ENCODE measurements at regions not wholly inside any gene's neighbourhood (a gene's known extent, or its start where the extent isn't known, plus 50 kb on each side); places are given as distances from the start of the nearest gene placed in this dataset.

DNA sequence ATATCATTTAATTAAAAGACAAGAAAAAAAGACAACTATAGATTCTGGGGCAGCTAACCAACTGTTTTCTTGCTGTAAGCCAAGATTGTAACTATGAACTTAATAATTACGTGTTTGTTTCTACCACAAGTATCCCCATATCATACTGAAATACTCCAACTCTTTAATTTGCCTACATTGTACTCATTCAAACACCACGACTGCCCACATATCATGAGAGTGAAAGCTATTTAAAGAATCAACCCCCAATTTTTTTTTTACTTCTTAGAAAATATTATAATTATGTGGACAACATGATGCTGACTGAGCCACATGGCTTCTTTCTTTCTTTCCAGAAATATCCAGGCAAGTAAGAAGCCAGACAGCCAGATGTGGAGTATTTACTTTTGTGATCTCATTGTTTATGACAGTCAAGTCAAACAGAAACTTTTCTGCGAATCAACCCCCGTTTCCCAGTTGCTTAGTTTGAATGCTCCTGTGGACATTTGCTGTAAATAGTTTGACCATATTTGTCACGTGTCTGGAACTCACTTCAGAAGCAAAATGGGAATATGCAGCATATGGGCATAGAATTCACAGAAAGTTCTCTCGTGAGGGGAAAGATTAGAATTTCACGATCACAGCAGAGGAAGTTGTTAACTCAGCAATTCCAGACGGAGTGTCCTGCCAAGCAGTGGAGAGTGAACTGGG, 126.8 kb upstream of the PSMD7 start:
- FAIRE-seq, result no peak

DNA sequence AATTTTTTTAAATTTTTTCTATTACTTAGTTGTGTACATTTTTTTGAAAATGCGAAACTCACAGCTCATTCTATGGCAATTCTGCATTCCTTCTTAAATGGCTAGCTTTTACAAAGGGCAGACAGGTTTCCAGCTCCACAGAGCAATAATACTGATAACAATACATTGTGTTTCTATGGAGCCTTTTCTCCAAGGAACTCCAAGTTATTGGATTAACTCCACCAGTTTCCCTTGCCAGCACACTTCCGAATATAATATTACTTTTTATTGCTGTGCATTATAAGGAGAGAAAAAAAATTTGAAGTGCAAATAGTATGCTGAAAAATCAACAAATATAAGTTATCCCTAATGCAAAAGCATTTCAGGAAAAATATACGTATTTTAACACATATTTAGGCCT, 127.5 kb upstream of the PSMD7 start:
- no peak for FAIRE-seq

DNA sequence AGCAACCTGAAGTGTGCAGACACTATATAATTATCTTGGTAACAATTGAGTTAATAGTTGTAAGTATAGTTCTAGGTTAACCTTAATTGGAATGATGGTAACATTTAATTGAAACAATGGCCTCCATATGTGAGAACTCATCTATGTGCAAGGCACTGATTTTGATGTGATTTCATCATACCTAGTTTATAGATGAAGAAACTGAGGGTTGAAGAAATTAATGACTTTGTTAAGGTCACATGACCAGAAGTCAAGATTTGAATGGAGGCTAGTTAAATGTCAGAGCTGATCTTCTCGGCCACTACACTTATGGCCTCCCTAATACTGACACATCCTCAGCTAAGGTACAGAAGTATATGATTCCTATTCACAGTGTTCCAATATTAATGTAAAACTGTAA, 128.2 kb upstream of the PSMD7 start:
- no peak for FAIRE-seq

DNA sequence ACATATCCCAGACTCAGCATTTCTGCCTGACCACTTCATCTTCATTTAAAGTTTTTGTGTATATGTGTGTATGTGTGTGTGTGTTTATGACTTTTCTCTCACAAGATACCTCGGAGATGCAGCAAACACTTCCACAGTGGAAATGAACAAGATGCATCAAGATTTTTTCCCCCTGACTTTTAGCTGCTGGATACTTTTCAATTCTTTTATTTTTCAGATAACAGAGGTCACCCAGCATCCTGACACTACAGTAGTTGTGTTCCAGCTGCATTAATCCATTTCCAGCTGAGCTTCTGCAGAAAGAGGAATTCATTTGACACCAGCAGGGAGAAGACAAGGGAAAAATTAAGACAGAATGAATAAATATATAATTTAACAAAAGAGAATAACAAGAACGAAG, 130.2 kb upstream of the PSMD7 start:
- FAIRE-seq, result no peak

DNA sequence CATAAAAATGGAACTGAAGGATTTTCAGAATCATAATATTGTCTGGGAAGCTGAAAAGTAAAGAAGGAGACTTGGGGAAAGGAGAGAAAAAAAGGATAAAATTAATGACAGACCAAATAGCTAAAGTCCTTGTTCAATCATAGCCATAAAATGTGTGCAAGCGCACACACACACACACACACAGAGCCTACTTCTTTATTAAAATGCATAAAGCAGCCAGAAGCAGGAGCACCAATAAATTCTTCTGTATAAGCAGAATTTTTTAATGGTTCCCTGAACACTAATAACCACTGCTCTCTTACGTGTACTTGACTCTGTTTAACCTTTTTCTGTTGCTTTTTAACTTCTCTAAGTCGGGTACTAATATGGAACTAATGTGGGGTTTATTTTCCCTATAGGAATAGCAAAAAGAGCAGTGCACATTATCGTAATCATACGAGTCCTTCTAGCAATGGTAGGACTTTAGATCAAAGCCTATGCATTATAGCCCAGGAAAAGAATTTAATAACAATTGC, 131.0 kb upstream of the PSMD7 start:
- no peak for FAIRE-seq

DNA sequence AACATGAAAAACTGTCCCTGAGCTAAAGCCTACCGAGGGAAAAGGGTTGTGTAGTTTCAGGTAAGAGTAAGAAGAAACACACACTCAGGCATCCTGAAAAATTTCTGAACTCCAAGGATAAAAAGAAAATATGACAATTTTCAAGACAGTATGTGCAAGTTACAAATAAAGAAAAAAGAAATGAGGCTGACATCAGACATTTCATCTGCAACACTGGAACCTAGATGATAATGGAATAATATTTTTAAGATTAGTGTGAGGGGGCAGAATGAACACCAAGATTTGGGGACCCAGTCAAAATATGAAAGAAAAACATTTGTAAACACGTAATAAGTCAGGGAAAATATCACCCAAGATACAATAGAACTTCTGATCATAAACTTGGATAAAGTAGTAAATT, 135.9 kb upstream of the PSMD7 start:
- no peak for FAIRE-seq

DNA sequence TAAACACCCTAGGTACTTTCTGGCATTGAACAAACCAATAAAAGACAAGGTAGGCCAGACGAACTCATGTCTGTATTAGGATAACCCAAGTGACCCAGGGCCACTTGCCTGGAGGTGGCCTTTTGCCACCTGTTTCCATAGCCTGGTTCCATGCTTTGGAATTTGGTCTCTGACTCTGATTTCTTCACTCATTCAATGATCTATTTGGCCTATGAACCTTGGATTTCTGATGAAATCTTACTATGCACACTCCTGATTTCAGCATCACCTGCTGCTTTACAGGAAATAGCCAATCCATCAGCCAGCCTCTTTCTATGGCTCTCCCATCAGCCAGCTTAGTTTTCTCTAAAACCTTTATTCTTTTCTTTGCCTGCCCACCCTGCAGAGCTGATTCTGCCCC, 142.8 kb upstream of the PSMD7 start:
- FAIRE-seq, result no peak

DNA sequence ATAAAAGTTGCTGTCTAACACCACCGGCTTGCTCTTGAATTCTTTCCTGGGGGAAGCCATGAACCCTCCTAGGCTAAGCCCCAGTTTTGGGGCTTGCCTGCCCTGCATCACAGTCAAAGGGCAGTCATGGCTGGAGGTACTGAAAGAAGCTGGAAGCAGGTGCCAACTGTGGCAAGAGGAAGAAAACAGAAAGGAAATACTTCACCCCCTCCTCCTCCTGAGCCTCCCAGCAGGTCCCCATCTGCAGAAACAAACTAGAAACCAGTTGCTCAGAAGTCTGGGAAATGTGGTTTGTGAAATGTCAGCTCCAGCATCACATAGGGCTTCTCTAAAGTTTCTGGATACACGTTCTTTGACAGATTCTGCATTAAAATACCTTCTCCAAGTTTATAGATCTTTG, 150.0 kb upstream of the PSMD7 start:
- FAIRE-seq, result no peak

DNA sequence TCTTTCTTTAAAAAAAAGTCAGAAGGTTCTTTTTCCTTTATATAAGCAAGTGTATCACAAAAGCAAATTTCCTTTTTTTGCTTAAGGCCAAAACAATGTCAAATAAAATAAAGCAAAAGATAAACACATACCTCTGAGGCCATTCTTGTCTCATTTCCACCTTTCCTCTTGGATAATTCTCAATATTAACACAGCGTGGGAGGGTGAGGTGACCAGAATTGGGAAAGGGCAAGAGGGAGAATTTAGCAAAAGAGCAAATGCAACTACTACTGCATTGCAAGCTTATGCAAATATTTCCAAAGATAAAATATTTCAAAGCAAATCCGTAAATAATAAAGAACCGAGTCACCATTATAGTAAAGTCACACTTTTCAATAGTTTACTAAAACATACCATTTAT, 153.4 kb upstream of the PSMD7 start:
- no peak for FAIRE-seq

DNA sequence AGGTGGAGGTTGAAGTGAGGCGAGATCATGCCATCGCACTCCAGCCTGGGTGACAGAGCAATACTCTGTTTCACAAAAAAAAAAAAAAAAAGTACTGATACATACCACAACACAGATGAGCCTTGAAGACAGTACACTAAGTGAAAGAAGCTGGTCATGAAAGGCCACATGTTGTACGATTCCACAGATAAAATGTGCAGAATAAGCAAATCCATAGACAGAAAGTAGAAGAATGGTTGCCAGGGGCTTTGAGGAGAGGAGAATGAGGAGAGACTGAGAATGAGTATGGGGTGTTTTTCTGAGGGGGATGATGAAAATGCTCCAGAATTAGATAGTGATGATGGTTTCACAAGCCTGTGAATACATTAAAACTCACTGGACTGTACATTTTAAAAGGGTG, 155.6 kb upstream of the PSMD7 start:
- FAIRE-seq, result no peak

DNA sequence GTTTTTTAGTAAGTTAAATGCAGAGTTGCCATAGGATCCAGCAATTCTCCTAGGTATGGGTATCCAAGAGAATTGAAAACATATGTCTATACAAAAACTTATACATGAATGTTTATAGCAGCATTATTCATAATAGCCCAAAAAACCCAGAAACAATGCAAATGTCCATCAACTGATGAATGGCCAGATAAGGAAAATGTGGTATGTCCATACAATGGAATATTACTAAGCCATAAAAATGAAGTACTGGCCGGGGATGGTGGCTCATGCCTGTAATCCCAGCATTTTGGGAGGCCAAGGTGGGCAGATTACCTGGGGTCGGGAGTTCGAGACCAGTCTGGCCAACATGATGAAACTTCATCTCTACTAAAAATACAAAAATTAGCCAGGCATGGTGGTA, 156.1 kb upstream of the PSMD7 start:
- no peak for FAIRE-seq

DNA sequence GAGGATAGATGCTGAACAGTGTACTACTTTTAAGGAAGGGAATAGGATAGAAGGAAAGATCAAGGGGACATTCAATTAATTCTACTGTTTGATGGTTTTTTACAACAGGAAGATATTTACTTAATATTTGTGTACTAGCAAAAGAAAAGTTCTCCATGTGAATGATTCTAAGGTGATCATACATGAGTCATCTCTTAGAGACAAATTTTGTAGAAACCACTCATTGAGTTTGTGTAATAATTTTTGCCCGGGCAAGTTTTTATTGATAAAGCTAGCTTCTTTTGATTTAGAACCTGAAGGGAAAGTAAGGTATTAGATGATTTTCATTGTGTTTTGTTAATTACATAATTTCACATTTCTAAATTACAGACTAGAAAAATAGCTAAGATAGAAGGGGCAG, 172.8 kb upstream of the PSMD7 start:
- FAIRE-seq, result no peak

DNA sequence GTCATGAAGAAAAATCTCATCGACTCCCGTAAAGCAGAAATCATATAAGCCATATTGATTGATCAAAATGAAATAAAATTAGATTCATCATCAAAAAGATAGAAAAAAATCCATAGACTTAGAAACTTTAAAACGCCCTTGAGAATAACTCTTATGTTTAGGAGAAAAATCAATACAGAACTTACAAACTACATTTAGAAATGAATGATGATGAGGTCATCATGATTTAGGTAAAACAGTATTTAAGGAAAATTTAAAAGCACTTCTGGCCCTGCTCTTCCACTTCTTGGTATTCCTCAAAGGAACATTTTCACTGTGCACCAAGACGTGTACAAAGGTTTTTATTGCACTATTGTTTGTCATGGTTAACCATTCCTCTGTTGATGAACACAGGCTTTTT, 173.4 kb upstream of the PSMD7 start:
- no peak for FAIRE-seq

DNA sequence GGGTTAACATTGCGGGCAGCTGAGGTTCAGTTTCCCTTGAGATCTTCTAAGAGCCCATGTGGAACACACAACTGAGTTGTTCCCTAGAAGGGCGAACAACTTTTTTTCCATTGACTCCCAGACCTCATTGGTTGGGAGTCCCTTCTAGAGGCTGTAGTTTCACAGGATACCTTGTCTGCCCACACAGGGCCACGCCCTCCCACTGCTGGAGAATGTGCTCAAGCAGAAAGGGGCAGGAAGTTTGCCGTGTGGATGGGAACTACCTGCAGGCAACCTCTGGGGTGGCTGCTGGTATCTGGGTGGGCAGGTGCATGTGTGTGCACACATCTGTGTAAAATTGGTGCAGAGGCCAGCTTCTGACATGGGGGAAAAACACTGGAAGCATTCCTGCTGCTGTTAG, 178.8 kb upstream of the PSMD7 start:
- no peak for FAIRE-seq

DNA sequence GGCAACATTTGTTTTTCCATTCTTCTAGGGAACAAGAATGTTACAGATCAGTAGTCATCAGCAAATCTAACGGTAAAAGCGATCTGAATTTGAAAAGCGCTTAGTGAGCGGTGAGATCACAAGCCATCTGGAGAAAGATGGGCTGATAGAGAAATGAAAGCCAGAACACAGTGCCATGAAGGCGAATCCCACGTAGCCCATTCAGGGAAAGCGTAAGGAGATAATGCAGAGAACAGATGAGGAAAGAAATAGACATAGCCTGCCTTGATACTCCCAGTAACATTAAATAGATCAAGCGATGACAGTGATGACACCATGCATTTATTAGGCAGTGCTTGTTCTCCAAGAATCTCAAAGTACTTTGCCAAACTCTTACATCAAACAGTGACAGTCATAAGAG, 183.1 kb upstream of the PSMD7 start:
- no peak for FAIRE-seq

DNA sequence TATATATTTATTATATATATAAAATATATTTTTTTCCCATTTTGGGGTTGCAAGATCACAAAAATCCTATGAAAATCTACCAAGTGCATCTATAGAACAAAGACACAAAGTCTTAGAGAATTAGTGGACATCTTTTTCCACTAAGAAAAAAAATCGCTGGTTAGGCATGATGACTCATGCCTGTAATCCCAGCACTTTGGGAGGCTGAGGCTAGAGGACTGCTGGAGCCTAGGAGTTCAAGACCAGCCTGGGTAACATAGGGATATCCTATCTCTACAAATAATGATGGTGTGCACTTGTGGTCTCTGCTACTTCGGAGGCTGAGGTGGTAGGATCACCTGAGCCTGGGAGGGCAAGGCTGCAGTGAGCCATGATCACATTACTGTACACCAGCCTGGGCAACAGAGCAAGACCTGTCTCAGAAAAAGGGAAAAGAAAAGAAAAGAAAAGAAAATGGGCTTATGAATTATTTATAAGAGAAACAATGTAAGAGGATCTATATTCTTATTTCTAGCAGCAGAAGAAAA, 185.1 kb upstream of the PSMD7 start:
- no peak for FAIRE-seq

DNA sequence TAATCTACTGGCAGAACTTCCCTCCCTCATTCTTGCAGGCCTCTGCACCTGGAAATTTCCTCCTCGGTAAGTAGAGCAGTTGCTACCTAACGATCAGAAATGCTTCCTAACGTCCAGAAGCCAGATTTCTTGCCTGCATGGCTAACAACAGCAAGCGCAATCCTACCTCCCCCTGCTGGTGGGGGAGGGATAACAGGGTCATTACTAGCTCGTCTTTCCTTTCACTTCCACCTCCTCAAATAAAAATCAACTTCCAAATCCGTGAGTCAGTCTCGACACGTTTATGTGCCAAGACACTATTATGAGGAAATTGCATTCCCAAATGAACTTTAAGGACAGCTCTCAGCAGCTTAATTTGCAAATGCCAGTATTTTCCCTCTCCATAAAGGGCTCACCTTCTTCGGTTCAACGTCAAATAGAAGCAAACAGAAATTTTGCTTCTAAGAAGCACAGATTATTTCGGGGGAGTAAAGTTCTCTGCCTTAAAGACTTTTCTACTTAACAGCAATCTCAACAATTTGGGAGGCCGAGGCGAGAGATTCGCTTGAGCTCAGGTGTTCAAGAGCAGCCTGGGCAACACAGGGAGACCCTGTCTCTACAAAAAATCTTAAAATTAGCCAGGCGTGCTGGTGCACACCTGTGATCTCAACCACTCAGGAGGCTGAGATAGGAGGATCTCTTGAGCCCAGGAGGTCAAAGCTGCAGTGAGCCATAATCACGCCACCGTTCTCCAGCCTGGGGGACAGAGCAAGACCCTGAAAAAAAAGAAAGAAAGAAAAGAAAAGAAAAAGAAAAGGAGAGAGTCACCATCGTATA, 188.6 kb upstream of the PSMD7 start:
- FAIRE-seq, result no peak

DNA sequence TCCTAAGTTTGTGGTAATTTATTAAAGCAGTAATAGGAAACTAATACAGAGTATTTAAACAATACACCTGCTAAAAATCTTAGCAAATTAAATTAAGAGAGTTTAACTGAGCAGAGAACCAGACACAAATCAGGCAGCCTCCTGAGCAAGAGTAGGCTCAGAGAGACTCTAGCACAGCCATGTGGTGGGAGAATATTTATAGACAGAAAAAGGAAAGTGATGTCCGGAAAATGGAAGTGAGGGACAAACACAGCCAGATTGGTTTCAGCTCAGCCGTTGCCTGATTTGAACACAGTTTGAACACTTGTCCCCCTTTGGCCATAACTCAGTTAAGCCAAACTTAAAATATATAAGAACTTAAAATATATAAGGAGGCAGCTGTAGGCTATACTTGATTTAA, 192.6 kb upstream of the PSMD7 start:
- FAIRE-seq, result no peak

DNA sequence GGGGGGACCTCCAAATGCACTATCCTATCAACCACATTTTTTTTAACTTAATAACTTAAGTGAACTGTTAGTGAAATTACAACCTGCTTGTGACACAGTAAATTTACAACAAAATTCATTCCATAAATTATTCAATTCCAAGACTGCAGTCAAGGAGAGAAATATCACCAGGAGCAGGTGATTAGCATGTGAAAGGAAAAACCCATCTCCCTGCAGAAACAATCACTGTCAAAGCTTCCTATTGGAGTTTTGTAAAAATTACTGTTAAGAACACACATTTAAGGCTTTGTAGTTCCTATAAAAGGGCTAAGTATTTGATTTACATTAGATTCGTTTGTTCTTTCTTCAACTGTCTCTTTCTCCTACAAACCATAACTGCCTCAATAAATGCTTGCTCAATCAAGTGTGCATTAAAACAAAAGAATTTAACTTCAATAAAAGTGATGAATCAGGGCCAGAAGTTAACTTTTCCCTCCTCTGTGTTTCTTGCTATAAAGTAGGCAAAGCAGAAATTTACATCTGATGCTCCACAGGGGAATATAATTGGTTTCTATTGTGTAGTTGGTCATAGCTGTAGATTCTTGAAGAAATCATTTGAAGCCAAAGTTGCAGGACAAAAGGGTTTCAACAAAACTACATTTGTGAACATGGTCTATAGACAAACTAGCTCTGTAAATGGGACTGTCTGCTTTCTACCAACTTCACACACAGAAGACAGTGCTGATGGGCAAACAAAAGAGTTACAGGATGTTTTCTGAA, 195.1 kb upstream of the PSMD7 start:
- no peak for FAIRE-seq

DNA sequence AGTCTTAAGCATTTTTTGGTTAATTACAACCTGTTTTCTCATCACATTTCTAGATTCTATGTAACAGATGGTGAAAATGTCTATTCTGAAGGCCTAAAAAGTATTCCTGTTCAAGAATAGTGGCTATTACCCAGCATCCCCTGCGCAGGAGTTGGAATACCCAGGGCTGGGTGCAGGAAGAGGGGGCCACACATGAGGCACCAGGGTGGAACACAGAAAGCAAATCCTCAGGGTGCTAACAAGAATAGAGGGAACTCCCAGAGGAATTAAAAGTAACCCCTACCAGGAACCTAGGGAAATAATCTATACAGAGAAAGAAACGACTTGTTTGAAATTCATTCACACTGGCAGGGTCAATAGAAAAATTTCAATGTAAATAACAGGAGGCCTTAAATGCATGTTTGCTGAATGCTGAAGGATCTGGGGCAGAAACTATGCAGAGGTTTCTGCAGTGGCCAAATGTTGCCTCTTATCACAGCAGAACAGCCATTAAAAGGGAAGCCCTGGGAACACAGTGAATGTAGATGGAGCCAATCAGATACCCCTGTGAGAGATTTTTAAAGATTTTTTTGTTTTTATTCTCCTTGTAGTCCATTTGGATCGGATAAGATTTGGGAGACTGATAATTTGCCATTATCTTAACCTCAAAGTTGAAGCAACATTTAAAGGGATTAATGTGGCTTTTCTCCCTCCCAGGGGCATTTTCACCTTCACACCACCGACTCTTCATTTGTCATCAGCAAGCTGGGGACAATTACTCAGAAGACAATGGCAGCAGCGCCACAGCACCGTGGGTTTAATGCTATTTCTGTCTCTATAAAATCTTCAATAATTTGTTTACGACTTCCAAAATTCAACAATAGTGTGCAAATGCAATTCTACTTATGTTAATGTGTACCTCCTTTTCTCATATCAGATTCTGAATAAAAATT, 196.0 kb upstream of the PSMD7 start:
- FAIRE-seq, result no peak

DNA sequence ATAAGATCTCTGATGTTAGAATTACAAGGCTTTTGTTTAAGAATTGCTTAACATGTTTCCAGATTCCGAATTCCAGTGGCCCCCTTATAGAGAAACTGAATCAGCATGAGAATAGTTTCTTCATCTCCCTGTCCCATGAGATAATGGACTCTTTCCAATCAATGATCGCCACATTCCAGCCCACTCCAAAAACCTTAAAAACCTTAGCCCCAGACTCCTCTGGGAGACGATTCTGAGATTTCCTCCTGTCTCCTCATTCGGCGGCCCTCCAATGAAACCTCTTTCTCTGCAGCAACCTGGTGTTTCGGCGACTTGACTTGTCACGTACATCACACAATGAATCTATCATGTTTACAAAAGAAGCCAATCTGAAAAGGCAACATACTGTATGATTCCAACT, 197.1 kb upstream of the PSMD7 start:
- no peak for FAIRE-seq

DNA sequence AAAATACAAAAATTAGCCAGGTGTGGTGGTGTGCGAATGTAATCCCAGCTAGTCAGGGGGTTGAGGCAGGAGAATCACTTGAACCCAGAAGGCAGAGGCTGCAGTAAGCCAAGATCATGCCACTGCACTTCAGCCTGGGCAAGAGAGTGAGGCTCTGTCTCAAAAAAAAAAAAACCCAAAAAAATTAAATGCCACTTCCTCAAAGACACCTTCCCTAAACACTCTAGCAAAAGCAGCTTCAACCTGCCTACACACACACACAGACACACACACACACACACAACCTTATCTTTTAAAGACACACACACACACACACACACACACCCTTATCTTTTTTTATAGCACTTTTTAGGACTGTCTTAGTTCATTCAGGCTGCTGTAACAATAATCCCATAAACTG, 201.7 kb upstream of the PSMD7 start:
- no peak for FAIRE-seq

Data from G401.6 (cell line).